ENCODE measurements at regions not wholly inside any gene's neighbourhood (a gene's known extent, or its start where the extent isn't known, plus 50 kb on each side); places are given as distances from the start of the nearest gene placed in this dataset.

DNA sequence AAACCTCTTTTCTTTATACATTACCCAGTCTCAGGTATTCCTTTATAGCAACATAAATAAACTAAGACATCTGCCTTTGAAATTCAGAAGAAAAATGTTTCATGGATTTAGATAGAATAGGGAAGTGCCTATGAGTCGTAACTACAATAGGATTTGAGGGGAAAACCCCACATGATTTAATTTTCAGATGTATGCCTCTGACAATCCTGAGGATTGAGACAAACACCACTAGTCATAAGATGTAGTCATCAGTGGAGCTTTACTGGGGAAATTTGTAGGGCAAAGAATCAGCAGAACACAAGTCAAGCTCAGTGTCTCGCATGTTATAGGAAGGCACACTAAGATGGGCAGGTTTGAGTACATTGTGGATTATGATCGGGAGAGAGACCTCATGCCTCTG is 566.4 kb downstream of the BMP2 start:
- TF ChIP-seq, protein P1, sequence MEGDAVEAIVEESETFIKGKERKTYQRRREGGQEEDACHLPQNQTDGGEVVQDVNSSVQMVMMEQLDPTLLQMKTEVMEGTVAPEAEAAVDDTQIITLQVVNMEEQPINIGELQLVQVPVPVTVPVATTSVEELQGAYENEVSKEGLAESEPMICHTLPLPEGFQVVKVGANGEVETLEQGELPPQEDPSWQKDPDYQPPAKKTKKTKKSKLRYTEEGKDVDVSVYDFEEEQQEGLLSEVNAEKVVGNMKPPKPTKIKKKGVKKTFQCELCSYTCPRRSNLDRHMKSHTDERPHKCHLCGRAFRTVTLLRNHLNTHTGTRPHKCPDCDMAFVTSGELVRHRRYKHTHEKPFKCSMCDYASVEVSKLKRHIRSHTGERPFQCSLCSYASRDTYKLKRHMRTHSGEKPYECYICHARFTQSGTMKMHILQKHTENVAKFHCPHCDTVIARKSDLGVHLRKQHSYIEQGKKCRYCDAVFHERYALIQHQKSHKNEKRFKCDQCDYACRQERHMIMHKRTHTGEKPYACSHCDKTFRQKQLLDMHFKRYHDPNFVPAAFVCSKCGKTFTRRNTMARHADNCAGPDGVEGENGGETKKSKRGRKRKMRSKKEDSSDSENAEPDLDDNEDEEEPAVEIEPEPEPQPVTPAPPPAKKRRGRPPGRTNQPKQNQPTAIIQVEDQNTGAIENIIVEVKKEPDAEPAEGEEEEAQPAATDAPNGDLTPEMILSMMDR (IDR thresholded peaks at IDR 0.05; ENCODE audit: partially characterized antibody, unreplicated experiment) = no peak
- H3K27me3 Mint-ChIP-seq (ENCODE audit: unreplicated experiment) = no peaks in the 10 kb centered on the region
- no peak overlapping the region for H3K4me3 Mint-ChIP-seq (ENCODE audit: unreplicated experiment)
- no peaks in the 10 kb centered on the region for H3K9me3 Mint-ChIP-seq (ENCODE audit: unreplicated experiment)
- no peak for DNase-seq
- no peaks in the 10 kb centered on the region for H3K36me3 Mint-ChIP-seq (ENCODE audit: unreplicated experiment)
- H3K4me1 Mint-ChIP-seq (ENCODE audit: low read depth, unreplicated experiment) = no peaks in the 10 kb centered on the region
- H3K27ac Mint-ChIP-seq (ENCODE audit: unreplicated experiment) = no peak overlapping the region

DNA sequence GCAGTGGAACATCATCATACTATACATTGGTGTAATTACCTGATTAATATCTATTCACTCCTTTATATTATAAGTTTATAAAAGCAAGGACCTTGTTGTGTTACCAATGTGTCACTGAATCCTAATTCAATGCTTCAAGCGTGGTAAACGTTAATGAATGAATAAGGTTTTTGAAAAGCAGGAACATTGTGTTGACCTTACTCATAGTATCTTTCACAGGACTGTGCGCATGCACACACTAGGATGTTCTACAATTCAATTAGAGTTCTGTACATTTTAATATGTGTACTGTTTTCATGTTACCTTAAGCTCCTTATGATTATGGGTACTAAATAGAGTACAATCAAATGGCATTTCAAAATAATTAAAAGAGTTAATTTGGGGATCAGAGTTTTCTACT is 578.5 kb downstream of the BMP2 start:
- DNase-seq = no peak
- TF ChIP-seq, protein P1 (IDR thresholded peaks at IDR 0.05; ENCODE audit: partially characterized antibody, unreplicated experiment) = no peak
- H3K27ac Mint-ChIP-seq (ENCODE audit: unreplicated experiment) = no peak overlapping the region
- H3K4me3 Mint-ChIP-seq (ENCODE audit: unreplicated experiment) = no peak overlapping the region
- H3K4me1 Mint-ChIP-seq (ENCODE audit: low read depth, unreplicated experiment) = no peaks in the 10 kb centered on the region
- no peaks in the 10 kb centered on the region for H3K27me3 Mint-ChIP-seq (ENCODE audit: unreplicated experiment)
- no peaks in the 10 kb centered on the region for H3K9me3 Mint-ChIP-seq (ENCODE audit: unreplicated experiment)
- H3K36me3 Mint-ChIP-seq (ENCODE audit: unreplicated experiment) = no peaks in the 10 kb centered on the region

DNA sequence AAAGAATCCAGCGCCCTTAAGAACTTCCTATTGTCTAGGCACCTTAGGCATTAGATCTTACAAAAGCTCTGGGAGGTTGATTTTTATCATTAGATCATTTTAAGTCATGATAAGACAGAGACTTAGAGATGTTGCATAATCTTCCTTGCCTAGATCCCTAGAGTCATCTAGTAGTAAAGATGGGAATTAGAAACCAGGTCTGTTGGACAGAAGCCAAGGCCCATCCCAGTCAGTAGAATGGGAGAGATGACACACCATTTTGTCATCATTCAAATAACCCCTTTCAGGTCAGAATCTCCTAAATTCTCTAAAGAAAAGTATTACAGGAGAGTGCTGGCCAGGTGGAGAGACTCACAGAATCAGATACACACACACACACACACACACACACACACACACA is 579.1 kb downstream of the BMP2 start:
- Mint-ChIP-seq H3K27me3 (ENCODE audit: unreplicated experiment) (no peaks in the 10 kb centered on the region), H3K27ac (ENCODE audit: unreplicated experiment) (no peak overlapping the region), H3K4me3 (ENCODE audit: unreplicated experiment) (no peak overlapping the region), H3K9me3 (ENCODE audit: unreplicated experiment) (no peaks in the 10 kb centered on the region), H3K4me1 (ENCODE audit: low read depth, unreplicated experiment) (no peaks in the 10 kb centered on the region), H3K36me3 (ENCODE audit: unreplicated experiment) (no peaks in the 10 kb centered on the region)
- DNase-seq = no peak
- TF ChIP-seq, protein P1 (IDR thresholded peaks at IDR 0.05; ENCODE audit: partially characterized antibody, unreplicated experiment) = no peak

DNA sequence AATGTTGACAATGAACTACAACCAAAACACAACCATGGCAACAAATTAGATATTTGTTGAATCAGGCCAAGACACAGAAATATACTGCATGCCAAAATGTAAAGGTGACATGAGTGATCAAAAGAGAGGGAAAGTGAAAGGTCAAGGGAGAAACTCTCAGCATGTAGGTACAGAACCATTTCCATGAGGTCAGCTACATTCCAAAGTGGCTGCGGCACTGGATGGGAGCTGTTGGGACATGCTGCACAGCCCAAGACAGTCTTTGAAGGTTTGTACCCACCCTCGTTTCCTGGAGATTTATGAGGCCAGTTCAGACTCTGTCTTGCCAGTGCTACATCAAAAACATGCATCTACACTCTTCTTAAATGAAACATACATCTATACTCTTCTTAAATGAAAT is 579.9 kb downstream of the BMP2 start:
- H3K27ac Mint-ChIP-seq (ENCODE audit: unreplicated experiment) = no peak overlapping the region
- H3K4me3 Mint-ChIP-seq (ENCODE audit: unreplicated experiment) = no peak overlapping the region
- TF ChIP-seq, protein P1 (IDR thresholded peaks at IDR 0.05; ENCODE audit: partially characterized antibody, unreplicated experiment) = no peak
- H3K36me3 Mint-ChIP-seq (ENCODE audit: unreplicated experiment) = no peaks in the 10 kb centered on the region
- H3K27me3 Mint-ChIP-seq (ENCODE audit: unreplicated experiment) = no peaks in the 10 kb centered on the region
- H3K4me1 Mint-ChIP-seq (ENCODE audit: low read depth, unreplicated experiment) = no peaks in the 10 kb centered on the region
- no peaks in the 10 kb centered on the region for H3K9me3 Mint-ChIP-seq (ENCODE audit: unreplicated experiment)
- DNase-seq = no peak

DNA sequence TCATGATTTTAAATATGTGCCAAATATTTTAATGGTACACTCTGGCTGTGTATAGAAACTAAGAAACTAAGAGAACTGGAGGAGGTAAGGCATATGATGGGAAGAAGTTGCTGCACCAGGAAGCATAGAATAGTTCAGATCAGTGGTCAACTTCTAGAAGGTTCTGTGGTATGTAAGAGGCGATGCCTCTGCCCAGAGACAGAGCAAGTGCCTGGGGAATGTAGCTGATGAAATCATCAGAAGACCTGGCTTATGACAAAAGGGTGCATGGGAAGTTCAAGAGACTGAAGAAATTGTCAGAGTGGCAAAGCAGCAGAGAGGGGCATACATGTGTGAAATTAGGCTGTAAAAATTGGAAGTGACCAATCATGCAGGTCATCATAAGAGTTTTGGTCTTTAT is 580.8 kb downstream of the BMP2 start:
- no peak for DNase-seq
- no peak overlapping the region for H3K4me3 Mint-ChIP-seq (ENCODE audit: unreplicated experiment)
- no peak overlapping the region for H3K27ac Mint-ChIP-seq (ENCODE audit: unreplicated experiment)
- H3K27me3 Mint-ChIP-seq (ENCODE audit: unreplicated experiment) = no peaks in the 10 kb centered on the region
- no peaks in the 10 kb centered on the region for H3K9me3 Mint-ChIP-seq (ENCODE audit: unreplicated experiment)
- no peaks in the 10 kb centered on the region for H3K4me1 Mint-ChIP-seq (ENCODE audit: low read depth, unreplicated experiment)
- TF ChIP-seq, protein P1 (IDR thresholded peaks at IDR 0.05; ENCODE audit: partially characterized antibody, unreplicated experiment) = no peak
- H3K36me3 Mint-ChIP-seq (ENCODE audit: unreplicated experiment) = no peaks in the 10 kb centered on the region
